ENCODE measurements at regions not wholly inside any gene's neighbourhood (a gene's known extent, or its start where the extent isn't known, plus 50 kb on each side); places are given as distances from the start of the nearest gene placed in this dataset.

DNA sequence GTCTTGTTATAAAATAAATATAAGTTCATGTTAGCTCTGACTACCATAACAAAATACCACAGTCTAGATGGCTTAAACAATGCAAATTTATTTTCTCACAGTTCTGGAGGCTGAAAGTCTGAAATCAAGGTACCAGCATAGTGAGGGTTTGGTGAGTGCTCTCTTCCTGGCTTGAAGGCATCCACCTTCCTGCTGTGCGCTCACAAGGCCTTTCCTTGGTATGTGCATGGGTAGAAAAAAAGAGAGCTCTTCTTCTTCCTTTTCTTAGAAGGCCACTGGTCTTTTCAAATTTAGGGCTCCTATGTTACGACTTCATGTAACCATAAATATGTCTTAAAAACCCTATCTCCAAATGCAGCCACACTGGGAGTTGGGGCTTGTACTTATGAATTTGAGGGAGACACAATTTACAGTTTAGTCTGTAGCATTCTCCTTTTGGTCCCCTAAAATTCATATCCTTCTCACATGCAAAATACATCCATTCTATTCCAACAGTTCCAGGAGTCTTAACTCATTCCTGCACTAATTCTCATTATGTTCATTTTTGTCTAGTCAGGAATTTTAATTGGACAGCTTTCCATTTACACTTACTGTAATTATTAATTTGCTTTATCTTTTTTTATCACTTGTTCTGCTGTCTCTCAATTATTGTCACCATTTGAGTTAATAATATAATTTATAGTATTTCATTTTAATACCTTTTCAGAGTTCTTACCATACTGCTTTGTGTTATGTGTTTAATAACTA lies 381.9 kb upstream of the EPHA7 start:
- no peak for TF ChIP-seq SIN3A (IDR thresholded peaks at IDR 0.05; ENCODE audit: borderline replicate concordance, insufficient read depth, low read depth, low read length)
- TF ChIP-seq, protein P1, sequence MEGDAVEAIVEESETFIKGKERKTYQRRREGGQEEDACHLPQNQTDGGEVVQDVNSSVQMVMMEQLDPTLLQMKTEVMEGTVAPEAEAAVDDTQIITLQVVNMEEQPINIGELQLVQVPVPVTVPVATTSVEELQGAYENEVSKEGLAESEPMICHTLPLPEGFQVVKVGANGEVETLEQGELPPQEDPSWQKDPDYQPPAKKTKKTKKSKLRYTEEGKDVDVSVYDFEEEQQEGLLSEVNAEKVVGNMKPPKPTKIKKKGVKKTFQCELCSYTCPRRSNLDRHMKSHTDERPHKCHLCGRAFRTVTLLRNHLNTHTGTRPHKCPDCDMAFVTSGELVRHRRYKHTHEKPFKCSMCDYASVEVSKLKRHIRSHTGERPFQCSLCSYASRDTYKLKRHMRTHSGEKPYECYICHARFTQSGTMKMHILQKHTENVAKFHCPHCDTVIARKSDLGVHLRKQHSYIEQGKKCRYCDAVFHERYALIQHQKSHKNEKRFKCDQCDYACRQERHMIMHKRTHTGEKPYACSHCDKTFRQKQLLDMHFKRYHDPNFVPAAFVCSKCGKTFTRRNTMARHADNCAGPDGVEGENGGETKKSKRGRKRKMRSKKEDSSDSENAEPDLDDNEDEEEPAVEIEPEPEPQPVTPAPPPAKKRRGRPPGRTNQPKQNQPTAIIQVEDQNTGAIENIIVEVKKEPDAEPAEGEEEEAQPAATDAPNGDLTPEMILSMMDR (IDR thresholded peaks at IDR 0.05), result no peak
- no peak for TF ChIP-seq POLR2AphosphoS5 (IDR thresholded peaks at IDR 0.05; ENCODE audit: low read depth, low read length)
- TF ChIP-seq REST (IDR thresholded peaks at IDR 0.05; ENCODE audit: insufficient read depth in 1 of 2, low read depth in 2 of 2, low read length in 1 of 2), result no peak
